ENCODE measurements at regions not wholly inside any gene's neighbourhood (a gene's known extent, or its start where the extent isn't known, plus 50 kb on each side); places are given as distances from the start of the nearest gene placed in this dataset.

DNA sequence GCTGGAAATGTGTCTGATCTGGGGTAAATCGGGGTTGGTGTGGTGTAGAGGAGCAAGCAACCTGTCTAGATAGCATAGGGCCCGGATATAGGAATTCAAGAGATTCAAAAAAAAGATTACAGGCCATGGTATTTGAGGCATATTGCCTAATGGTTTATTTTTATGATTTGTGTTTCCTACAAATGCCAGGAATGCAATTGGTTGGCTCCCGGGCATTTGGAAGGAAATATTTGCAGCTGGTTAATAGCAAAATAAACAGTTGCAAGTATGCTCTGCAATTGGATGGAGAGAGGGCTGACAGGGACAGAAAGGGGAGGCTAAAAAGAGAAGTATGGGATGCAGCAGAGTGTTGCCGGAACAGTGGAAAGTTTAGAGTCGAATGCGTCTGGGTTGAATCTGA lies 315.6 kb upstream of the ATP2B1 start:
- DNase-seq (no peak), ATAC-seq (no peak)
- intact Hi-C loops (cut with DNase I) = no loop called here
- H3K4me1 ChIP-seq = no peaks in the 10 kb centered on the region
- no peak overlapping the region for H3K4me3 ChIP-seq
- no peaks in the 10 kb centered on the region for H3K27me3 ChIP-seq
- TF ChIP-seq CTCF (IDR thresholded peaks at IDR 0.05) = no peak
- TF ChIP-seq POLR2A (IDR thresholded peaks at IDR 0.05) = no peak
- no peaks in the 10 kb centered on the region for H3K36me3 ChIP-seq (replicated peaks in 1 of 2; ENCODE audit: insufficient read depth in 1 of 2, low read depth in 2 of 2)
- H3K9me3 ChIP-seq = no peaks in the 10 kb centered on the region
- 64 to 69% methylated on average over 6 of the region's 6 CpGs for WGBS, 2 donors
- H3K27ac ChIP-seq = no peak overlapping the region

DNA sequence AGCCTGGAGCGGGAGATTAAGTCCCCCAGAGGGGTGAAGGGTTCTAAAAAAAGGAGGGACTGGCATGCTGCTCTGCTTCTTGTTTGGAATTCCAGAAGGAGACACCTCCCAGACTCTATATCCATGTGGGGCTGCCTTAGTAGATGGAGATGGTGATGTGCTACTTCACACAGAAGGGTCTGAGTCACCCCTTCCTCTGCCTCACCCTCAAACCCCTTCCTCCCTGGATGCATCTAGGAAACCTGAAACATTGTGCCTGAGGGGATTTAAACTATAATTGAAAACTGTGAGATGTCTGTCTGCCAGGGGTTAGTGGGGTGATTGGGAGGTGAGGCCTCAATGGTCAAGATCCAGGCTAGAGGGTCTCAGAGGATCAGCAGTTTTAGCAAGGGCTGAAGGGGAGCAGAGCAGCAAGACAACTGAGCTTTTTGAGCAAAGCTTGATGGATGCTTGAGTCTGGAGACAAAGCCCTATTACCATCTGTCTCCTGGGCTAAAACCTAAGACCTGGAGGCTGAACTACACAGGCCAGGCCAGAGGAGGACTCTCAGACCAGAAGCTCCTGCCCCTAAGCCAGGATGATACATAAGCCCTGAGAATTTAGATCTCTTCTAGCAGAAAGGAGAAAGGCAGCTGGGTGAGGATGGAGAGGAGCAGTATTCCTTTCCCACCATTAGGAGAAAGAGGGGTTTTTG lies 314.7 kb upstream of the ATP2B1 start:
- intact Hi-C loops (cut with DNase I) = no loop called here
- TF ChIP-seq POLR2A (IDR thresholded peaks at IDR 0.05) (no peak), CTCF (IDR thresholded peaks at IDR 0.05) (no peak)
- H3K27ac ChIP-seq = no peak overlapping the region
- WGBS, 2 donors = 94 to 100% methylated on average over 1 of the region's 1 CpG
- no peak overlapping the region for H3K4me3 ChIP-seq
- H3K27me3 ChIP-seq = no peaks in the 10 kb centered on the region
- no peaks in the 10 kb centered on the region for H3K9me3 ChIP-seq
- no peaks in the 10 kb centered on the region for H3K36me3 ChIP-seq (replicated peaks in 1 of 2; ENCODE audit: insufficient read depth in 1 of 2, low read depth in 2 of 2)
- no peaks in the 10 kb centered on the region for H3K4me1 ChIP-seq
- ATAC-seq = no peak
- no peak for DNase-seq

GRCh38 chr12:90021795-90022440 lies 313.3 kb upstream of the ATP2B1 start:
- 72 to 82% methylated on average over 2 of the region's 2 CpGs for WGBS, 2 donors
- H3K36me3 ChIP-seq (replicated peaks in 1 of 2; ENCODE audit: insufficient read depth in 1 of 2, low read depth in 2 of 2) = no peaks in the 10 kb centered on the region
- no peaks in the 10 kb centered on the region for H3K27me3 ChIP-seq
- TF ChIP-seq POLR2A (IDR thresholded peaks at IDR 0.05) (no peak), CTCF (IDR thresholded peaks at IDR 0.05) (no peak)
- no peak for DNase-seq
- ATAC-seq = no peak
- H3K9me3 ChIP-seq = no peaks in the 10 kb centered on the region
- intact Hi-C loops (cut with DNase I) = no loop called here
- no peak overlapping the region for H3K27ac ChIP-seq
- H3K4me1 ChIP-seq = no peaks in the 10 kb centered on the region
- H3K4me3 ChIP-seq = no peak overlapping the region

GRCh38 chr12:90020881-90021280 lies 312.2 kb upstream of the ATP2B1 start:
- DNase-seq = no peak
- Histone ChIP-seq H3K27ac (no peak overlapping the region), H3K27me3 (no peaks in the 10 kb centered on the region), H3K4me3 (no peak overlapping the region), H3K36me3 (replicated peaks in 1 of 2; ENCODE audit: insufficient read depth in 1 of 2, low read depth in 2 of 2) (no peaks in the 10 kb centered on the region), H3K9me3 (no peaks in the 10 kb centered on the region), H3K4me1 (no peaks in the 10 kb centered on the region)
- no peak for ATAC-seq
- TF ChIP-seq CTCF (IDR thresholded peaks at IDR 0.05) (no peak), POLR2A (IDR thresholded peaks at IDR 0.05) (no peak)
- 61% methylated on average over 6 of the region's 6 CpGs for WGBS, 2 donors
- intact Hi-C loops (cut with DNase I) = no loop called here

DNA sequence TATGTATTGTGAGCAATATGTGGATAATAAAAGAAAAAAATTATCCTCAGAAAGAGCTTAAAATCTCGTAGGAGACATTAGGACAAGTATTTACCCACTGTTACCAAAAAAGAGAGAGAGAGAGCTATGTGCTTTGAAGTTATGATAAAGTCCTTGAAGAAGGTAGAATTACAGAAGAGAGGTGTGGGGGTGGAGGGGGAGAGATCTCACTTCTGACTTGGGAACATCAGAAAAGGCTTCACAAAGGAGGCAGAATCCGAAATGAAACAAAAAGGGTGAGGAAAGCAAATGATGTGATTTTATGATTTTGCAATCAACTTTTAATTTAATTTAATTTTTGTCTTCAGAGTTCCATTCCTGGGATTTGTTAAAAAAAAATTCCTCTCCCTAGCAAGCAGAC lies 311.8 kb upstream of the ATP2B1 start:
- DNase-seq (no peak), ATAC-seq (no peak)
- Histone ChIP-seq H3K4me3 (no peak overlapping the region), H3K27ac (no peak overlapping the region), H3K27me3 (no peaks in the 10 kb centered on the region), H3K9me3 (no peaks in the 10 kb centered on the region), H3K36me3 (replicated peaks in 1 of 2; ENCODE audit: insufficient read depth in 1 of 2, low read depth in 2 of 2) (no peaks in the 10 kb centered on the region), H3K4me1 (no peaks in the 10 kb centered on the region)
- TF ChIP-seq POLR2A (IDR thresholded peaks at IDR 0.05) (no peak), CTCF (IDR thresholded peaks at IDR 0.05) (no peak)
- intact Hi-C loops (cut with DNase I) = no loop called here
- WGBS, 2 donors = 49% methylated on average over 2 of the region's 2 CpGs
